Lower leg skin (tissue), 4 donors: ENCODE measurements at regions not wholly inside any gene's neighbourhood (a gene's known extent, or its start where the extent isn't known, plus 50 kb on each side); places are given as distances from the start of the nearest gene placed in this dataset.

Experiments used
- DNase-seq, 2 donors: peaks; one replicate each; pipeline ENCODE4 v3.0.0-alpha.2; 2019; ENCODE audit warnings: low spot score in 2 of 2
- H3K4me3 ChIP-seq: fragments of 200-600 bp; sonication (generic); 2 replicates; pipeline ENCODE4 v1.5.1; 2017; ENCODE audit warnings: mild to moderate bottlenecking, low read depth; ENCODE audit not compliant: poor library complexity, severe bottlenecking
- POLR2A ChIP-seq, 2 donors: fragments of 450-650 bp; IDR thresholded peaks; one replicate each; pipeline ENCODE4 v1.6.1; 2016 to 2017; ENCODE audit warnings: antibody characterized with exemption in 2 of 2, mild to moderate bottlenecking in 1 of 2, moderate library complexity in 1 of 2
- WGBS, 2 donors: methylation state at CpG; one replicate each; pipeline ENCODE4 v1.1.5; 2018; 5-methylcytosine and 5-hydroxymethylcytosine counted together
- intact Hi-C: fragments of 100-400 bp; cut with DNase I; formaldehyde crosslinking; loops from one replicate; pipeline ENCODE4 v1.15.0; 2023; ENCODE audit warnings: low total_unique reads
- TF ChIP-seq, protein P1 (sequence below), 3 donors: fragments of 450-650 bp; IDR thresholded peaks; one replicate each; pipeline ENCODE4 v1.5.1; 2016; ENCODE audit warnings: antibody characterized with exemption in 3 of 3, mild to moderate bottlenecking in 3 of 3, moderate library complexity in 2 of 3

DNA sequence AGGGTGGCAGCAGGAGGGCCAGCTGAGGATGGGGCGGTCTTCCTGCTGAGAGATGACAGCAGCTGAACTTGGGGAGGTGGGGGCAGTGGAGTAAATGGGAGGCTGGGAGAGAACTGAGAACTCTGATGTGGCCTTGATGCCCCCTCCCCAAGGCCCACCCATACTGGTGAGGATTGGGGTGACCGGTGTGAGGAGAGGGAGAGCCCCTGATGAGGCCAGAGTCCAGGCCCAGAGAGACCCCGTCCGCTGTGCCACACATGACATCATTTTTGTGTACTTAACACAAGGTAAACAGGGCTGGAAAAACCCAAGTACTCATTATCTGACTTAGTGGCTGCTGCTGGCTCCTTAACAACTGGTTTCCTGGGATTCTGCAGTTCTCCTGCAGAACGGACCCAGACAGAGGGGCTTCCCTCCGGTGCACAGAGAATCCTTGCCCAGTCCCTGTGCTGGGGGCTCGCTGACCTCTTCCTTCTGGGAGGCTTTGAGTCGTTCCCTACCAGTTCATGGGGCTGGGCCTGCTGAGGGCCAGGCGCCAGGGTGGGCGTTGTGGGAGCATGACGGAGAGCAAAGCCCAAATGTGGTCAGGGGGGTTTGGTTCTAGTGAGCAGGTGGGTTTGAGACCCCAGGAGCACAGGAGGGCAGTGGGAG is 207.6 kb downstream of the RAB11FIP4 start:
- no peak overlapping the region for H3K4me3 ChIP-seq
- WGBS, 2 donors = 71 to 77% methylated on average over 11 of the region's 11 CpGs
- no peak for TF ChIP-seq POLR2A (IDR thresholded peaks at IDR 0.05)
- TF ChIP-seq, protein P1, sequence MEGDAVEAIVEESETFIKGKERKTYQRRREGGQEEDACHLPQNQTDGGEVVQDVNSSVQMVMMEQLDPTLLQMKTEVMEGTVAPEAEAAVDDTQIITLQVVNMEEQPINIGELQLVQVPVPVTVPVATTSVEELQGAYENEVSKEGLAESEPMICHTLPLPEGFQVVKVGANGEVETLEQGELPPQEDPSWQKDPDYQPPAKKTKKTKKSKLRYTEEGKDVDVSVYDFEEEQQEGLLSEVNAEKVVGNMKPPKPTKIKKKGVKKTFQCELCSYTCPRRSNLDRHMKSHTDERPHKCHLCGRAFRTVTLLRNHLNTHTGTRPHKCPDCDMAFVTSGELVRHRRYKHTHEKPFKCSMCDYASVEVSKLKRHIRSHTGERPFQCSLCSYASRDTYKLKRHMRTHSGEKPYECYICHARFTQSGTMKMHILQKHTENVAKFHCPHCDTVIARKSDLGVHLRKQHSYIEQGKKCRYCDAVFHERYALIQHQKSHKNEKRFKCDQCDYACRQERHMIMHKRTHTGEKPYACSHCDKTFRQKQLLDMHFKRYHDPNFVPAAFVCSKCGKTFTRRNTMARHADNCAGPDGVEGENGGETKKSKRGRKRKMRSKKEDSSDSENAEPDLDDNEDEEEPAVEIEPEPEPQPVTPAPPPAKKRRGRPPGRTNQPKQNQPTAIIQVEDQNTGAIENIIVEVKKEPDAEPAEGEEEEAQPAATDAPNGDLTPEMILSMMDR (IDR thresholded peaks at IDR 0.05) = no peak
- intact Hi-C loops = no loop called here
- DNase-seq = peak in 1 of 2 donors; percentile 76

DNA sequence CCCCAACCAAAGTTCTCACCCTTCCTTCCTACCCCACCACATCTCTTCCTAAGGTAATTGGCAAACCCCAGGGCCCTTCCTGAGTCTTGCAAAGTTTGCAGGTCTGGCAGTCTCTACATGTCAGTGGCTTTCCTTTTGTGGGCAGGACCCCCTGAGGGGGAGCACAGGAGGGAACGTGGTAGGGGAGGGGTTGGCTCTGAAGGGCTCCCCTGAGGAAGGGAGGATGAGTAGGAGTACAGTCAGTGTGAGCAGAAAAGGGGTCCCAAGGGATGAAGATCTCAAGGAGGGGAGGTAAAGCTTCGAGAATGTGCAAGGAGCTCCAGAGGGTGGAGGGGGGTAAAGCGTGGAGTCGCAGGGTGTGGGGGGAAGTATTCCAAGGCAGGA is 206.9 kb downstream of the RAB11FIP4 start:
- TF ChIP-seq POLR2A (IDR thresholded peaks at IDR 0.05) = no peak
- TF ChIP-seq, protein P1 (IDR thresholded peaks at IDR 0.05) = no peak
- DNase-seq = peak in 1 of 2 donors; percentile 12
- no peak overlapping the region for H3K4me3 ChIP-seq
- intact Hi-C loops = no loop called here
- WGBS, 2 donors = 64 to 70% methylated on average over 4 of the region's 4 CpGs

DNA sequence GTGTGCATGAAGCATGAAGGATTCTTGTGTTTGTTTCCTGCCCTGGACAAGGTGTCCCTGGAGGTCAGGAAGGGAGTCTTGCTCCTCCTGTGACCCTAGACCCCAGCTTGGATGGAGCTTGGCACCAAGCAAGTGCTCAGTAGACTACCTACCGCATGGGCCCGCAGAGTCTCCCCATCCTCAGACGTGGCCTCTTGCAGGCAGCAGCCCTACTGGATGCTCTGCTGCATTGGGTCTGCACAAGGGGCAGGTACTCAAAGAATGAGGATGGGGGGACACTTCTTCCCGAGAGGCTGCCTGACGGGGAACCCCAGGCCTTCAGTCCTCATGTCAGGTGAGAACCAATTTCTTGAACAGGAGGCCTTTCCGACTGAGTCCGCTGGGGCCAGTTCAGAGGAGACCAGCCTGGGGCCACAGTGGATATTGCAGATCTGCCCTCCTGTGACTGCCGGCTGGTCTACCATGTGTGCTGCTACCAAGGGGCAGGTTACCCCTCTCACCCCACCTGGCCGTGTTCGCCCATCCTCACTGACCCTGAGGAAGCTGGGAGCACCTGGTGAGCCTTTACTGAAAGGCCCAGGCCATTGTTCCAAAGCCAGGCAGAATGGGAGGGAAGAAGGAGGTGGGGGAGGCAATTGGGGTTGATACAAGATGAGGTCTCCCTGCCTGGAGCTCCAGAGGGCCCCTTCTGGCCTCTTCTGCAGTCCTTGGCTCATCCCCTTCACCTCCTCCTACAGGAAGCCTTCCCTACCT is 206.3 kb downstream of the RAB11FIP4 start:
- 95 to 98% methylated on average over 8 to 9 of the region's 10 CpGs for WGBS, 2 donors
- H3K4me3 ChIP-seq = no peak overlapping the region
- intact Hi-C loops = no loop called here
- peak in 1 of 2 donors; percentile 80 for DNase-seq
- TF ChIP-seq, protein P1 (IDR thresholded peaks at IDR 0.05) = no peak
- no peak for TF ChIP-seq POLR2A (IDR thresholded peaks at IDR 0.05)

DNA sequence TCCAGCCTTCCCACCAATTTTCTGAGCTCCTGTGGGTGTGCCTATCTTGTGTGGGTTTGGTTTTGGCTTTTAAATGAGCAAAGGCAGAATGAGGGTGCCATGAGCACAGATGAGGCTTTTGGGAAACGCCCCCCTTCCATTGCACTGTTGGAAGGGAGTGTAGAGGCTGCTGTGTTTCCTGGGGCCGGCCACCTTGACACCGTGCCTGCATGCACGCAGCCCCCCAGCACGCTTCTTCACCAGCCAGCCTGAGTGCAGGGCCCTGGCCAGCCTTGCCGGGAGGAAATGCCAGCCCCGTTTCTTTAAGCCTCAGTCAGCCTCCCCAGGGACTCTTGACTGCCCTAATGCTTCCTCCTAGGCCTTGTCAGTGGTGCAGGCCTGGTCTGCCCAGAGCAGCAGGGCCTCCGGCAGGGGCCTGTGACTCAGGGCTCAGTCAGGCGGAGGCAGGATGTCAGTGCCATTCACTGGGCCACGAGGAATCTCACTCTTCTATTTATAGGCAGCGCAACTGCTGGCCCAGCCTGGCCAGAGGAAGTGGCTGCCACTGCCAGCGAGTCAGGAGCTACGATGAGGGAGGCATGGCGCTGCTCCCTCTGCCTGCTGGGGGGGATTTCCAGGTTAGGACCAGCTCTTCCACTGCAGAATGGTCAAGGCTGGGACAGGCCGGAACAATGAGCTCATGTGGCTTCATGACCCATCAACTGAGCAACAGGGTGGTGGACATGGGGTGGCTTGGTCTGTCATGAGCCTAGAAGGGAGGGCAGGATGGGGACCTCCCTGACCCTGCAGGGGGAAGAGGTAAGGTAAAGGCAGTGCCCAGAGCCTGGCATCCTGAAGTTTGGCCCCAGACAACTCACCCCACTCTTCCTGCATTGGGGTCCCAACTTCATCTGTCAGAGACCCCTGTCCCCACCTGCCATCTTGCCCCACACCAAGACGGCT is 205.2 kb downstream of the RAB11FIP4 start:
- WGBS, 2 donors = 31 to 34% methylated on average over 14 to 15 of the region's 16 CpGs
- no peak overlapping the region for H3K4me3 ChIP-seq
- TF ChIP-seq, protein P1 (IDR thresholded peaks at IDR 0.05) = no peak
- no peak for TF ChIP-seq POLR2A (IDR thresholded peaks at IDR 0.05)
- intact Hi-C loops = no loop called here
- peak; percentile 75 to 93 for DNase-seq

DNA sequence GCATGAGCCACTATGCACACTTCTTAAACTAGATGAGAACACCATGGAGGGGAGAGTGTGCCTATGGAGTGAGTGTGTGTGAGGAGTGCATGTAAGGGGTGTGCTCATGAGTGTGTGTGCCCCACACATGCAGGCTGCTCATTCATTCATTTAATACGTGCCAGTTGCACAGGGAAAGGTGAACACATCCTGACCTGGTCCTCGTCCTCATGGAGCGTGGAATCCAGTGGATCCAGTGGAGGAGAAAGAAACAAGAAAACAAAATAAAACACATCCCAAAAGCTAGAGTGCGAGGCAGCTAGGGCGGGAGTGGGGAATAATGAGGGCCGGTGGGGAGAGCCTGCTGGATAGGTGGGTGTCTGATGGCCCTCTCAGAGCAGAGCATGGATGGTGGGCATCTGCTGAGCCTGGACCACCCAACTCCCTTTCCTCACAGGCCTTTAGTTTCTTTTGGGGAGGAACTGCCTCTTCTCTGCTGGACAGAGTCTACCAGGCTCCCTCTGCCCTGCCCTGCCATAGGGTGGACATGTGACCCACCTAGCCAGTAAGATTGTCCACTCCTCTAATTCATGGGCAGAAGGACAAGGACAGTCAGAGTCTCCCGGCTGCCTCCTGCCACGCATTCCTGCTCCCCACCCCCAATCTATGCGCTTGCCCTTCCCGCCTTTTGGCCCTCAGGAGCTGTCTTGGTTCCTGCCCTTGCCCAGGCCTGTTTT is 204.3 kb downstream of the RAB11FIP4 start:
- intact Hi-C loops = no loop called here
- WGBS, 2 donors = 64 to 72% methylated on average over 10 of the region's 10 CpGs
- peak in 1 of 2 donors; percentile 64 for DNase-seq
- TF ChIP-seq, protein P1 (IDR thresholded peaks at IDR 0.05) = no peak
- no peak for TF ChIP-seq POLR2A (IDR thresholded peaks at IDR 0.05)
- H3K4me3 ChIP-seq = no peak overlapping the region
